HCEC 1CT (cell line): ENCODE measurements at regions not wholly inside any gene's neighbourhood (a gene's known extent, or its start where the extent isn't known, plus 50 kb on each side); places are given as distances from the start of the nearest gene placed in this dataset.
"Not testable (repeated sequence)": the region's sequence is repeated elsewhere in the genome, so short reads cannot be mapped to it uniquely, and the experiment has no call there.

Experiments used
- DNase-seq: peaks from one replicate; pipeline ENCODE4 v3.0.0-alpha.2; 2017

GRCh38 chr11:109046284-109046992 lies 375.6 kb upstream of the C11orf87 start:
- DNase-seq: no peak

GRCh38 chr11:109048098-109048497 lies 373.9 kb upstream of the C11orf87 start:
- peak; percentile 70 for DNase-seq

- DNase-seq: no peak
Measured at GRCh38 chr11:109051200-109051599, 370.8 kb upstream of the C11orf87 start.

- no peak for DNase-seq
Measured at GRCh38 chr11:109059402-109059801, 362.6 kb upstream of the C11orf87 start.

- DNase-seq: no peak
Measured at GRCh38 chr11:109061394-109061793, 360.6 kb upstream of the C11orf87 start.

- peak; percentile 29 for DNase-seq
Measured at GRCh38 chr11:109062445-109062844, 359.5 kb upstream of the C11orf87 start.

GRCh38 chr11:109062871-109063270 lies 359.1 kb upstream of the C11orf87 start:
- no peak for DNase-seq

GRCh38 chr11:109064618-109065311 lies 357.2 kb upstream of the C11orf87 start:
- not testable (repeated sequence) for DNase-seq

GRCh38 chr11:109071262-109071661 lies 350.7 kb upstream of the C11orf87 start:
- DNase-seq: no peak

- DNase-seq: no peak
Measured at GRCh38 chr11:109071712-109072524, 350.1 kb upstream of the C11orf87 start.

- DNase-seq: no peak
Measured at GRCh38 chr11:109073032-109073822, 348.8 kb upstream of the C11orf87 start.

GRCh38 chr11:109075976-109076375 lies 346.0 kb upstream of the C11orf87 start:
- DNase-seq: no peak

GRCh38 chr11:109076870-109077269 lies 345.1 kb upstream of the C11orf87 start:
- no peak for DNase-seq

GRCh38 chr11:109077291-109077920 lies 344.6 kb upstream of the C11orf87 start:
- DNase-seq: no peak

- DNase-seq: peak; percentile 36
Measured at GRCh38 chr11:109085708-109086373, 336.1 kb upstream of the C11orf87 start.

- DNase-seq: no peak
Measured at GRCh38 chr11:109086931-109087330, 335.1 kb upstream of the C11orf87 start.

GRCh38 chr11:109088086-109088485 lies 333.9 kb upstream of the C11orf87 start:
- DNase-seq: no peak

GRCh38 chr11:109089144-109089543 lies 332.8 kb upstream of the C11orf87 start:
- no peak for DNase-seq

GRCh38 chr11:109093354-109093753 lies 328.6 kb upstream of the C11orf87 start:
- no peak for DNase-seq

- no peak for DNase-seq
Measured at GRCh38 chr11:109096266-109096665, 325.7 kb upstream of the C11orf87 start.

GRCh38 chr11:109106151-109106906 lies 315.7 kb upstream of the C11orf87 start:
- DNase-seq: no peak
